Fibroblast of villous mesenchyme (primary cell): ENCODE measurements at regions not wholly inside any gene's neighbourhood (a gene's known extent, or its start where the extent isn't known, plus 50 kb on each side); places are given as distances from the start of the nearest gene placed in this dataset.

Source experiments
- DNase-seq: peaks from one replicate; pipeline ENCODE4 v3.0.0-alpha.2; 2010; ENCODE audit warnings: low read depth
- H3K4me3 ChIP-seq: 2 replicates; pipeline ENCODE4 v1.5.1; 2011; ENCODE audit warnings: low read depth, mild to moderate bottlenecking, low read length
- TF ChIP-seq, protein P1 (sequence below): IDR thresholded peaks from 2 replicates; pipeline ENCODE4 v1.5.1; 2012; ENCODE audit warnings: low read depth, mild to moderate bottlenecking, low read length; ENCODE audit not compliant: insufficient read depth

DNA sequence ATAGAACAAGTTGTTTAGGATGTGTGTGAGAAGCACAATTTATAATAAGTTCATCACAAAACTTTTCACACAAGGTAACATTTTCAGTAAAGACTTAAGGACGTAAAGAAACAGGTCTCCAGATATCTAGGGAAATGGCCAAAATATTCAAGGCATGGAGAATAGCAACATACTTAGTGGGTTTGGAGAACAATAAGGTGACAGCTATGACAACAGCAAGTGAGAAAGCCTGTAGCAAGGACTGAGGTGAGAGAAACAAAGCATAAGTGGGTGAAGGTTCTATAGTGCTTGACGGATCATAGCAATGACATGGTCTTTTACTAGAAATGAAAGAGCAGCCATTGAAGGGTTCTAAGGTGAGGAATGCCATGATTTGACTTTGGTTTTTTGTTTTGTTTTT, 1337.3 kb downstream of the PCDH18 start:
- no peak for DNase-seq
- no peak overlapping the region for H3K4me3 ChIP-seq
- TF ChIP-seq, protein P1, sequence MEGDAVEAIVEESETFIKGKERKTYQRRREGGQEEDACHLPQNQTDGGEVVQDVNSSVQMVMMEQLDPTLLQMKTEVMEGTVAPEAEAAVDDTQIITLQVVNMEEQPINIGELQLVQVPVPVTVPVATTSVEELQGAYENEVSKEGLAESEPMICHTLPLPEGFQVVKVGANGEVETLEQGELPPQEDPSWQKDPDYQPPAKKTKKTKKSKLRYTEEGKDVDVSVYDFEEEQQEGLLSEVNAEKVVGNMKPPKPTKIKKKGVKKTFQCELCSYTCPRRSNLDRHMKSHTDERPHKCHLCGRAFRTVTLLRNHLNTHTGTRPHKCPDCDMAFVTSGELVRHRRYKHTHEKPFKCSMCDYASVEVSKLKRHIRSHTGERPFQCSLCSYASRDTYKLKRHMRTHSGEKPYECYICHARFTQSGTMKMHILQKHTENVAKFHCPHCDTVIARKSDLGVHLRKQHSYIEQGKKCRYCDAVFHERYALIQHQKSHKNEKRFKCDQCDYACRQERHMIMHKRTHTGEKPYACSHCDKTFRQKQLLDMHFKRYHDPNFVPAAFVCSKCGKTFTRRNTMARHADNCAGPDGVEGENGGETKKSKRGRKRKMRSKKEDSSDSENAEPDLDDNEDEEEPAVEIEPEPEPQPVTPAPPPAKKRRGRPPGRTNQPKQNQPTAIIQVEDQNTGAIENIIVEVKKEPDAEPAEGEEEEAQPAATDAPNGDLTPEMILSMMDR, result no peak

DNA sequence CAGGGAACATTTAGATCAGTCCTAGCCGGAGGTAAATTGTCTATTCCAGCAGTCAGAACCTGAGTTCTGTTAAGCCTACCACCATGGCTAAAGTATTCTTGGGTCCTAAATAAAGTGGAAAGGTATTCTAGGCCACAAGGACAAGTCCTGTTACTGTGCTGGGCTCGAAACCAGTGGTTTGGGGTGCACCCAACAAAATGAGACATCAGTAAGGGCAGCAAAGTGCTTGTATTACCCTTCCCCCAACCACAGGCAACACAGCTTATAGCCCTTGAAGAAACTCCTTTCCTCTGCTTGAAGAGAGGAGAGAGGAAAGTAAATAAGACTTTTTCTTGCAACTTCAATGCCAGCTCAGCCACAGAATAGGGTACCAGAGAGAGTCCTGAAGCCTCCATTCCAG, 1345.6 kb downstream of the PCDH18 start:
- TF ChIP-seq, protein P1, result no peak
- no peak overlapping the region for H3K4me3 ChIP-seq
- DNase-seq, result no peak

DNA sequence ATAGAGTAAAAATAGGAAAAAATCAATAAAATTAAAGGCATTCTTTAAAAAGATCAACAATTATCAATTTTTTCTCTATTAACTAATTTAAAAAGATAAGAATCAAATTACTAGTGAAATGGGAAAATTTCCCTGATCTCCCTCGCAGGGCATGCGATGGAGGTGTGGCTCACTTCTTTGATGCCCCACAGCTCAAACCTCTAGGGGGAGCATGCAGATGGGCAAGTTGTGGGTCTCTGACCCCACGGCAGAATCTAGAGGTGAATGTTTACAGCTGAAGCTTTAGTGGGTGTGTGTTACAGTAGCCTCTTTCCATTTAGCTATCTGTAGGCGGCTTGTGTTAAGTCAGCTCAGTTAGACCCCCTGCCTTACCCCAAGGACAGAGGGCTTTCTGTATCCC, 1348.8 kb downstream of the PCDH18 start:
- H3K4me3 ChIP-seq, result no peak overlapping the region
- DNase-seq, result no peak
- TF ChIP-seq, protein P1, result no peak

DNA sequence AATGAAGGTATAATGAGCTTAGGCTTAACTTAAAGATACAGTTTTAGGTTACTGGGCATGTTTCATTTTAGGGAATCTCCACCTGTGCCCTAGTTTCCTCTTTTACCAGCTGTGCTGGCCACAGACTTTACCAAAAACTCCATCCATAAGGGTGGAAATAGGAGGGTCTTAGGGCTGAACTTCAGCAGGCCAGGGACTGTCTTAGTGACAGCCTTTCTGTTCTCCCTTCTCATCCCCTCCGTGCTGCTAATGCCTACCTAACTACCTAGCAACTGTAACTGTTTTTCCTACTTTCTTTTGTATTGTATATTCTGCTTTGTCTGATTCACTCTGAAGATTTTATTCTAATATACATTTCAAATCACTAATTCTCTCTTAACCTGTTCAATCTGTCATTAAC, 1375.3 kb downstream of the PCDH18 start:
- TF ChIP-seq, protein P1, result no peak
- no peak overlapping the region for H3K4me3 ChIP-seq
- DNase-seq, result no peak

DNA sequence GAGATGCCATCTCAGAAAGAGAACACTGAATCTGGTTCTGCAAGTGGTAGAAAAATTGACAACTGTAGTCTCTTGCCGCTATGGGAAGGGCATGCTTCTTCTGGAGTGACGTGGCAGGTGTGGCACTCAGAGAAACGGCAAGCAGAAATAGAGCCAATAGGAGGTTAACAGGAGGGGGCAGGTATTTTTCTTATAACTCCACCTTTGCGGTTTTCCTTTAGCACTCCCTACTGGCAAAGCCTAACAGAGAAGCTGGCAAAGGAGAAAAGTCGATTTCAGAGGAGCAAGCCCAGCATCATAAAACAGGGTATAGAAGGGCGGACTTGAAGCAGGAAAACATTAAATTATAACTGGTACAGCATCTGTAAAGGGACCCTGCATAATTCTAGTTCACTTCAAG, 1382.2 kb downstream of the PCDH18 start:
- H3K4me3 ChIP-seq, result no peak overlapping the region
- no peak for DNase-seq
- TF ChIP-seq, protein P1, result no peak

DNA sequence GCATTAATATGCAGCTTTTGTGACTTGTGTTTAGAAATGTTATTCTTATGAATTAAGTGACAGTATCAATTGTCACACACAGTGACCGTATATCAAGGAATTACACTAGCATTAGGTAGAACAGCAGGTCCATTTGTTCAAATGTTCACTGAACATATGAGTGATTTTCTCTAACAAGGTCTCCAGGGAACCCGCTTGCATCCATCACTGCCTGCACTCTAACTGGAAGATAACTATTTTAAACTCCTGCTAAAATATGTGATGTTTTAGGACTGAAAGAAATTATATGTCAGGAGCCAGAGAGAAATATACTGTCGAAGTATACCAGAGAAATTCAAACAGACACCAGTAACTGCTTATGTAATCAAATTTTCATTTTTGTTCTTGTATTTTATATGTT, 1395.7 kb downstream of the PCDH18 start:
- TF ChIP-seq, protein P1, result no peak
- no peak for DNase-seq

DNA sequence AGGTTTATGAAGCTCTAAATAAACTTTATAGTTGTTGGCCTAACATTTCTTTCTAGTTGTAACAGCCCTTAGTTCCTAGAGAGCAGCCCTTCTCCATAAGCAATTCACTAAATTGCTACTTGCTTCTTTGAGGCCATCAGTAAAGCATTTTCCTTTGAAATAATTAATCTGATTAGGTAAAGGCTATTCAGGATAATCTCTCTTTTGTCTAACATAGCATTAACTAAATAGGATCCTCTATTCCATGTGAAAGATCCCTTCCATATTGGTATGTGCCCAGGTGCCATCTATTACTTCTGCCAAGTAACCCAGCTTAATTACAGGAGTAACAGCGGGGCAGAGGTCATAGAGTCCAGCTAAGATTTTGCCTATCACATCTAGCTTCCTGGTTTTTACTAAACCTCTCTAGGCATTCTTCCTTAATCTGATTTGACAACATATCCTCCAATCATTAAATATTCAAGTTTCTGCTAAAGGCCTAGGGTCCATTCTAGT, 1408.0 kb downstream of the PCDH18 start:
- TF ChIP-seq, protein P1, result no peak
- no peak for DNase-seq
- H3K4me3 ChIP-seq, result no peak overlapping the region

More for the DNA sequence above, 1395.7 kb downstream of the PCDH18 start:
- H3K4me3 ChIP-seq, result no peak overlapping the region
